ENCODE measurements at regions not wholly inside any gene's neighbourhood (a gene's known extent, or its start where the extent isn't known, plus 50 kb on each side); places are given as distances from the start of the nearest gene placed in this dataset.

DNA sequence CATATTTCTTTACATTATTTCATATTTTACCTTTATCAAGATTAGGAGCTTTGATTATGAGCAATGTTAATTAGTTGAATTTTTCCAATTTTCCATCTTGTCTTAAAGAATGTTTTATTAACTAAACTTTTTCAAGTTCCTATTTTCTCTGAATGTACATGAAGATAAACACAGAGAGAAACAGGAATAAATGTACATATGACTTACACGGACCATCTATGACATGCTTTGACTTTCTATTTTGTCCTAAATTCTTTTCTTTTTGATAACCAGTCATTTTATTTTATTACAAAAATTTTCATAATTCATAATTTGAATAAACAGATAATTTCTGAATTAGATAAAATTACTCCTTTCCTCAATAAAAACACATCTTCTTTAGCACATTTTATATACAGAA lies 1038.8 kb upstream of the ARRDC3 start:
- TF ChIP-seq POLR2A (IDR thresholded peaks at IDR 0.05; ENCODE audit: extremely low read depth, insufficient read length): no peak
- TF ChIP-seq, protein P1, sequence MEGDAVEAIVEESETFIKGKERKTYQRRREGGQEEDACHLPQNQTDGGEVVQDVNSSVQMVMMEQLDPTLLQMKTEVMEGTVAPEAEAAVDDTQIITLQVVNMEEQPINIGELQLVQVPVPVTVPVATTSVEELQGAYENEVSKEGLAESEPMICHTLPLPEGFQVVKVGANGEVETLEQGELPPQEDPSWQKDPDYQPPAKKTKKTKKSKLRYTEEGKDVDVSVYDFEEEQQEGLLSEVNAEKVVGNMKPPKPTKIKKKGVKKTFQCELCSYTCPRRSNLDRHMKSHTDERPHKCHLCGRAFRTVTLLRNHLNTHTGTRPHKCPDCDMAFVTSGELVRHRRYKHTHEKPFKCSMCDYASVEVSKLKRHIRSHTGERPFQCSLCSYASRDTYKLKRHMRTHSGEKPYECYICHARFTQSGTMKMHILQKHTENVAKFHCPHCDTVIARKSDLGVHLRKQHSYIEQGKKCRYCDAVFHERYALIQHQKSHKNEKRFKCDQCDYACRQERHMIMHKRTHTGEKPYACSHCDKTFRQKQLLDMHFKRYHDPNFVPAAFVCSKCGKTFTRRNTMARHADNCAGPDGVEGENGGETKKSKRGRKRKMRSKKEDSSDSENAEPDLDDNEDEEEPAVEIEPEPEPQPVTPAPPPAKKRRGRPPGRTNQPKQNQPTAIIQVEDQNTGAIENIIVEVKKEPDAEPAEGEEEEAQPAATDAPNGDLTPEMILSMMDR (IDR thresholded peaks at IDR 0.05; ENCODE audit: low read depth, low read length): no peak
- TF ChIP-seq, protein P2, sequence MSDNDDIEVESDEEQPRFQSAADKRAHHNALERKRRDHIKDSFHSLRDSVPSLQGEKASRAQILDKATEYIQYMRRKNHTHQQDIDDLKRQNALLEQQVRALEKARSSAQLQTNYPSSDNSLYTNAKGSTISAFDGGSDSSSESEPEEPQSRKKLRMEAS (IDR thresholded peaks at IDR 0.05; ENCODE audit: low read depth, low read length): no peak

All from NB4 (cell line).